Upper lobe of left lung (tissue), 6 donors: ENCODE measurements at regions not wholly inside any gene's neighbourhood (a gene's known extent, or its start where the extent isn't known, plus 50 kb on each side); places are given as distances from the start of the nearest gene placed in this dataset.
A peak's percentile ranks its signal among the peaks of the same experiment; 100 is the strongest.

Experiments
- ATAC-seq, 2 donors: fragments of 200-7000 bp; cut with Tn5 transposase; one replicate each; pipeline ENCODE4 v1.9.1; 2022; ENCODE audit warnings: mild to moderate bottlenecking in 2 of 2, moderate library complexity in 2 of 2; ENCODE audit not compliant: low FRiP score in 2 of 2
- DNase-seq, 2 donors: peaks; one replicate each; pipeline ENCODE4 v3.0.0-alpha.2; 2019 to 2020
- H3K27ac ChIP-seq, 4 donors: fragments of 200-600 bp; sonication (generic); one replicate each; pipeline ENCODE4 v1.5.1; 2016 to 2019
- H3K27me3 ChIP-seq, 4 donors: fragments of 200-600 bp; sonication (generic); one replicate each; pipeline ENCODE4 v1.5.1; 2017 to 2019
- H3K36me3 ChIP-seq, 4 donors: fragments of 200-600 bp; sonication (generic); one replicate each; pipeline ENCODE4 v1.5.1; 2016 to 2019
- H3K4me1 ChIP-seq, 4 donors: fragments of 200-600 bp; sonication (generic); one replicate each; pipeline ENCODE4 v1.5.1; 2018 to 2019
- H3K4me3 ChIP-seq, 4 donors: fragments of 200-600 bp; sonication (generic); one replicate each; pipeline ENCODE4 v1.5.1; 2017 to 2019; ENCODE audit warnings: mild to moderate bottlenecking in 2 of 4, moderate library complexity in 1 of 4
- H3K9me3 ChIP-seq, 4 donors: fragments of 200-600 bp; sonication (generic); one replicate each; pipeline ENCODE4 v1.5.1; 2018 to 2019
- CTCF ChIP-seq, 6 experiments: fragments of 450-650 bp in 4 of 6; fragments of 200-600 bp in 2 of 6; sonication (generic) in 2 of 6; IDR thresholded peaks; one replicate each; pipeline ENCODE4 v1.5.1; 2016 to 2019; ENCODE audit warnings: antibody characterized with exemption in 6 of 6
- EP300 ChIP-seq, 4 donors: sonication (generic); formaldehyde crosslinking; IDR thresholded peaks; one replicate each; pipeline ENCODE4 v1.5.1; 2017; ENCODE audit warnings: antibody characterized with exemption in 4 of 4, control low read depth in 2 of 4
- POLR2A ChIP-seq, 4 donors: fragments of 450-650 bp; IDR thresholded peaks; one replicate each; pipeline ENCODE4 v1.5.1; 2016 to 2017; ENCODE audit warnings: antibody characterized with exemption in 4 of 4, mild to moderate bottlenecking in 2 of 4
- POLR2AphosphoS5 ChIP-seq, 2 donors: sonication (generic); formaldehyde crosslinking; IDR thresholded peaks; one replicate each; pipeline ENCODE4 v1.5.1; 2017; ENCODE audit warnings: antibody characterized with exemption in 2 of 2
- whole genome bisulfite sequencing, 2 donors: methylation state at CpG; one replicate each; pipeline ENCODE4 v1.1.5; 2017 to 2018; 5-methylcytosine and 5-hydroxymethylcytosine counted together
- donor health status: DM: no; HTN: no; CAD: no; lungs with moderate emphysema.
- donor health status: DM: no; HTN: yes; CAD: no; lungs with severe emphysema.

- TF ChIP-seq CTCF (IDR thresholded peaks at IDR 0.05) (no peak), POLR2A (IDR thresholded peaks at IDR 0.05) (no peak), POLR2AphosphoS5 (IDR thresholded peaks at IDR 0.05) (no peak), EP300 (IDR thresholded peaks at IDR 0.05) (no peak)
- Histone ChIP-seq H3K27me3 (no peaks in the 10 kb centered on the region), H3K4me1 (no peaks in the 10 kb centered on the region), H3K4me3 (no peak overlapping the region), H3K9me3 (no peaks in the 10 kb centered on the region), H3K36me3 (no peaks in the 10 kb centered on the region), H3K27ac (no peak overlapping the region)
- peak in 1 of 2 donors; percentile 26 for ATAC-seq
- 67 to 88% methylated on average over 1 of the region's 1 CpG for WGBS, 2 donors
- no peak for DNase-seq
These were observed 264.6 kb upstream of the MAN1A1 start for GRCh38 chr6:119614138-119614537.

- Histone ChIP-seq H3K36me3 (no peaks in the 10 kb centered on the region), H3K27ac (no peak overlapping the region), H3K4me3 (no peak overlapping the region), H3K27me3 (no peaks in the 10 kb centered on the region), H3K9me3 (no peaks in the 10 kb centered on the region), H3K4me1 (no peaks in the 10 kb centered on the region)
- no peak for DNase-seq
- no peak for TF ChIP-seq CTCF (IDR thresholded peaks at IDR 0.05)
- ATAC-seq = no peak
These were observed 263.4 kb upstream of the MAN1A1 start for GRCh38 chr6:119612911-119613381.

- TF ChIP-seq POLR2A (IDR thresholded peaks at IDR 0.05) (no peak), EP300 (IDR thresholded peaks at IDR 0.05) (no peak), CTCF (IDR thresholded peaks at IDR 0.05) (no peak), POLR2AphosphoS5 (IDR thresholded peaks at IDR 0.05) (no peak)
- ATAC-seq (no peak), DNase-seq (no peak)
- WGBS, 2 donors = 62 to 65% methylated on average over 3 of the region's 3 CpGs
- Histone ChIP-seq H3K36me3 (no peaks in the 10 kb centered on the region), H3K27ac (no peak overlapping the region), H3K27me3 (no peaks in the 10 kb centered on the region), H3K4me1 (no peaks in the 10 kb centered on the region), H3K9me3 (no peaks in the 10 kb centered on the region), H3K4me3 (no peak overlapping the region)
These were observed 262.8 kb upstream of the MAN1A1 start for GRCh38 chr6:119612176-119612891.

- no peak overlapping the region for H3K4me3 ChIP-seq
- H3K27ac ChIP-seq = no peak overlapping the region
- TF ChIP-seq EP300 (IDR thresholded peaks at IDR 0.05) (no peak), POLR2A (IDR thresholded peaks at IDR 0.05) (no peak), POLR2AphosphoS5 (IDR thresholded peaks at IDR 0.05) (no peak), CTCF (IDR thresholded peaks at IDR 0.05) (no peak)
- no peaks in the 10 kb centered on the region for H3K4me1 ChIP-seq
- H3K36me3 ChIP-seq = no peaks in the 10 kb centered on the region
- H3K27me3 ChIP-seq = no peaks in the 10 kb centered on the region
- ATAC-seq = no peak
- WGBS, 2 donors = 84 to 92% methylated on average over 1 of the region's 1 CpG
- H3K9me3 ChIP-seq = no peaks in the 10 kb centered on the region
- no peak for DNase-seq
These were observed 261.2 kb upstream of the MAN1A1 start for GRCh38 chr6:119610754-119611153.

- ATAC-seq (no peak), DNase-seq (no peak)
- no peak overlapping the region for H3K4me3 ChIP-seq
- no peak for TF ChIP-seq POLR2AphosphoS5 (IDR thresholded peaks at IDR 0.05)
- no peak for TF ChIP-seq CTCF (IDR thresholded peaks at IDR 0.05)
- TF ChIP-seq EP300 (IDR thresholded peaks at IDR 0.05) = no peak
- TF ChIP-seq POLR2A (IDR thresholded peaks at IDR 0.05) = no peak
- no peaks in the 10 kb centered on the region for H3K4me1 ChIP-seq
- no peaks in the 10 kb centered on the region for H3K27me3 ChIP-seq
- no peaks in the 10 kb centered on the region for H3K9me3 ChIP-seq
- H3K27ac ChIP-seq = no peak overlapping the region
- no peaks in the 10 kb centered on the region for H3K36me3 ChIP-seq
These were observed 260.7 kb upstream of the MAN1A1 start for GRCh38 chr6:119610265-119610664.
